ENCODE measurements at regions not wholly inside any gene's neighbourhood (a gene's known extent, or its start where the extent isn't known, plus 50 kb on each side); places are given as distances from the start of the nearest gene placed in this dataset.

- Histone ChIP-seq H3K4me3 (ENCODE audit: insufficient read depth, low read depth, low read length) (no peak overlapping the region), H3K27ac (ENCODE audit: insufficient read depth, low read length) (no peak overlapping the region), H4K20me1 (ENCODE audit: insufficient read depth, low read length) (no peaks in the 10 kb centered on the region), H4K8ac (ENCODE audit: low read depth in 2 of 2, low read length in 2 of 2) (no peak overlapping the region), H3K18ac (ENCODE audit: low read depth, low read length) (no peak overlapping the region), H3K4ac (ENCODE audit: low read depth, low read length) (no peak overlapping the region), H3K36me3 (ENCODE audit: control insufficient read depth, insufficient read depth, low read length) (no peaks in the 10 kb centered on the region), H4K5ac (ENCODE audit: low read depth, low read length) (no peak overlapping the region), H3K27me3 (ENCODE audit: control insufficient read depth, insufficient read depth, low read length) (no peaks in the 10 kb centered on the region), H3K56ac (ENCODE audit: extremely low read depth, insufficient read depth, low read length) (no peak overlapping the region), H2BK15ac (ENCODE audit: low read depth, low read length) (no peak overlapping the region), H2BK5ac (ENCODE audit: low read depth, low read length, poor library complexity, severe bottlenecking) (no peak overlapping the region), H3K4me1 (ENCODE audit: control insufficient read depth, insufficient read depth, low read length) (no peaks in the 10 kb centered on the region), H3K9ac (ENCODE audit: low read depth, low read length) (no peak overlapping the region), H3K23ac (ENCODE audit: low read depth, low read length) (no peak overlapping the region), H3K4me2 (ENCODE audit: low read depth, low read length) (no peak overlapping the region), H2AK5ac (ENCODE audit: low read depth, low read length) (no peak overlapping the region), H3K9me3 (ENCODE audit: control insufficient read depth, insufficient read depth, low read length) (0 out of 2 replicates have a peak, but pooled peaks cover 4% of the 10 kb centered on the region), H2AK9ac (replicated peaks; ENCODE audit: low read depth, low read length, poor library complexity) (no peak overlapping the region), H3K79me1 (ENCODE audit: low read depth in 1 of 2, low read length in 2 of 2) (no peaks in the 10 kb centered on the region), H4K91ac (ENCODE audit: insufficient read depth, low read depth, low read length) (no peak overlapping the region), H3K14ac (replicated peaks; ENCODE audit: low read depth, low read length) (no peak overlapping the region), H2BK20ac (ENCODE audit: low read depth, low read length) (no peak overlapping the region), H3K9me1 (ENCODE audit: insufficient read depth, low read length) (no peaks in the 10 kb centered on the region), H2AFZ (replicated peaks; ENCODE audit: low read length, poor library complexity) (no peak overlapping the region), H2BK120ac (ENCODE audit: low read depth, low read length) (no peak overlapping the region)
- WGBS, 2 experiments (ENCODE audit: extremely low coverage in 2 of 2, insufficient read length in 1 of 2), result no CpG with 5 or more reads among the region's 3 CpGs
- DNase-seq (no peak), ATAC-seq (ENCODE audit: low read depth) (no peak)
- ChIA-PET CTCF (no interaction called here), POLR2A (ENCODE audit: unreplicated experiment) (no interaction called here)
- dilution Hi-C loops (cut with HindIII; ENCODE audit: low sequenced_read_pairs, unreplicated experiment) (no loop called here), intact Hi-C loops (cut with micrococcal nuclease) (no loop called here), in situ Hi-C loops (cut with MboI; ENCODE audit: low sequenced_read_pairs) (no loop called here)
- BruUV-seq (replicated peaks), result no TSS peak
- TF ChIP-seq POLR2A (IDR thresholded peaks at IDR 0.05; ENCODE audit: low read depth, low read length) (no peak), CHD1 (IDR thresholded peaks at IDR 0.05; ENCODE audit: low read depth, low read length) (no peak), USF2 (IDR thresholded peaks at IDR 0.05; ENCODE audit: low read depth, low read length) (no peak), NFE2L2 (IDR thresholded peaks at IDR 0.05; ENCODE audit: low read depth, low read length) (no peak), ELK1 (IDR thresholded peaks at IDR 0.05; ENCODE audit: borderline replicate concordance, low read depth, low read length) (no peak), RCOR1 (IDR thresholded peaks at IDR 0.05; ENCODE audit: insufficient replicate concordance, low read length) (no peak), SMC3 (IDR thresholded peaks at IDR 0.05; ENCODE audit: low read depth, low read length) (no peak), FOS (IDR thresholded peaks at IDR 0.05; ENCODE audit: low read depth, low read length) (no peak), CEBPB (IDR thresholded peaks at IDR 0.05; ENCODE audit: low read depth, low read length) (no peak)
Measured at GRCh38 chr15:46751303-46751702, 966.0 kb upstream of the SEMA6D start.

Data from IMR-90 (cell line).